ENCODE measurements at regions not wholly inside any gene's neighbourhood (a gene's known extent, or its start where the extent isn't known, plus 50 kb on each side); places are given as distances from the start of the nearest gene placed in this dataset.

DNA sequence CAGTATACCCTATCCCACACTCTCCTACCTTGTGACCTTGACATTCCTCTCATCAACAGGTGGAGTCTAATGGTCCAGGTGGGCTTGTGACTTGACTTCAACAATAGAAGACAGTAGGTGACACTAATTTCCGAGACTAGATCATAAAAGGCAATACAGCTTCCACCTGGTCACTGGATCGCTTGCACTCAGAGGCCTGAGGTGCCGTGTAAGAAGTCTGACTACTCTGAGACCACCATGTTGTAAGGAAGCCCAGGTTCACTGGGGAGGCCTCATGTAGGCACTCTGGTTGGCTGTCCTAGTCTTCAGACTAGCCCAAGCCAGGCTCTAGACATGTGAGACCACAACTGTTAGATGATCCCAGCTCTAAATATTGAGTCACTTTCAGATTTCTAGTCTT is 370.4 kb downstream of the MID1IP1 start:
- no peak for TF ChIP-seq YY1 (tag by site-specific recombination; IDR thresholded peaks at IDR 0.05)
- no peak for TF ChIP-seq ZNF2 (tag by site-specific recombination; IDR thresholded peaks at IDR 0.05)
- no peak for TF ChIP-seq OSR2 (tag by site-specific recombination; IDR thresholded peaks at IDR 0.05)
- TF ChIP-seq, protein P1, sequence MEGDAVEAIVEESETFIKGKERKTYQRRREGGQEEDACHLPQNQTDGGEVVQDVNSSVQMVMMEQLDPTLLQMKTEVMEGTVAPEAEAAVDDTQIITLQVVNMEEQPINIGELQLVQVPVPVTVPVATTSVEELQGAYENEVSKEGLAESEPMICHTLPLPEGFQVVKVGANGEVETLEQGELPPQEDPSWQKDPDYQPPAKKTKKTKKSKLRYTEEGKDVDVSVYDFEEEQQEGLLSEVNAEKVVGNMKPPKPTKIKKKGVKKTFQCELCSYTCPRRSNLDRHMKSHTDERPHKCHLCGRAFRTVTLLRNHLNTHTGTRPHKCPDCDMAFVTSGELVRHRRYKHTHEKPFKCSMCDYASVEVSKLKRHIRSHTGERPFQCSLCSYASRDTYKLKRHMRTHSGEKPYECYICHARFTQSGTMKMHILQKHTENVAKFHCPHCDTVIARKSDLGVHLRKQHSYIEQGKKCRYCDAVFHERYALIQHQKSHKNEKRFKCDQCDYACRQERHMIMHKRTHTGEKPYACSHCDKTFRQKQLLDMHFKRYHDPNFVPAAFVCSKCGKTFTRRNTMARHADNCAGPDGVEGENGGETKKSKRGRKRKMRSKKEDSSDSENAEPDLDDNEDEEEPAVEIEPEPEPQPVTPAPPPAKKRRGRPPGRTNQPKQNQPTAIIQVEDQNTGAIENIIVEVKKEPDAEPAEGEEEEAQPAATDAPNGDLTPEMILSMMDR (tag by site-specific recombination; IDR thresholded peaks at IDR 0.05), result no peak
- TF ChIP-seq ZNF302 (tag by site-specific recombination; IDR thresholded peaks at IDR 0.05; ENCODE audit: low read depth), result no peak
- TF ChIP-seq TRIM28 (IDR thresholded peaks at IDR 0.05; ENCODE audit: borderline replicate concordance, low read length), result no peak
- TF ChIP-seq ZNF791 (tag by site-specific recombination; IDR thresholded peaks at IDR 0.05), result no peak
- TF ChIP-seq ZIC2 (tag by site-specific recombination; IDR thresholded peaks at IDR 0.05), result no peak
- TF ChIP-seq ZBTB20 (tag by site-specific recombination; IDR thresholded peaks at IDR 0.05), result no peak
- no peak for TF ChIP-seq ZBTB8A (tag by site-specific recombination; IDR thresholded peaks at IDR 0.05)
- TF ChIP-seq ZNF521 (tag by site-specific recombination; IDR thresholded peaks at IDR 0.05), result no peak
- TF ChIP-seq, protein P2, sequence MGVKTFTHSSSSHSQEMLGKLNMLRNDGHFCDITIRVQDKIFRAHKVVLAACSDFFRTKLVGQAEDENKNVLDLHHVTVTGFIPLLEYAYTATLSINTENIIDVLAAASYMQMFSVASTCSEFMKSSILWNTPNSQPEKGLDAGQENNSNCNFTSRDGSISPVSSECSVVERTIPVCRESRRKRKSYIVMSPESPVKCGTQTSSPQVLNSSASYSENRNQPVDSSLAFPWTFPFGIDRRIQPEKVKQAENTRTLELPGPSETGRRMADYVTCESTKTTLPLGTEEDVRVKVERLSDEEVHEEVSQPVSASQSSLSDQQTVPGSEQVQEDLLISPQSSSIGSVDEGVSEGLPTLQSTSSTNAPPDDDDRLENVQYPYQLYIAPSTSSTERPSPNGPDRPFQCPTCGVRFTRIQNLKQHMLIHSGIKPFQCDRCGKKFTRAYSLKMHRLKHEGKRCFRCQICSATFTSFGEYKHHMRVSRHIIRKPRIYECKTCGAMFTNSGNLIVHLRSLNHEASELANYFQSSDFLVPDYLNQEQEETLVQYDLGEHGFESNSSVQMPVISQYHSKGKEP (tag by site-specific recombination; IDR thresholded peaks at IDR 0.05), result no peak
- TF ChIP-seq, protein P3, sequence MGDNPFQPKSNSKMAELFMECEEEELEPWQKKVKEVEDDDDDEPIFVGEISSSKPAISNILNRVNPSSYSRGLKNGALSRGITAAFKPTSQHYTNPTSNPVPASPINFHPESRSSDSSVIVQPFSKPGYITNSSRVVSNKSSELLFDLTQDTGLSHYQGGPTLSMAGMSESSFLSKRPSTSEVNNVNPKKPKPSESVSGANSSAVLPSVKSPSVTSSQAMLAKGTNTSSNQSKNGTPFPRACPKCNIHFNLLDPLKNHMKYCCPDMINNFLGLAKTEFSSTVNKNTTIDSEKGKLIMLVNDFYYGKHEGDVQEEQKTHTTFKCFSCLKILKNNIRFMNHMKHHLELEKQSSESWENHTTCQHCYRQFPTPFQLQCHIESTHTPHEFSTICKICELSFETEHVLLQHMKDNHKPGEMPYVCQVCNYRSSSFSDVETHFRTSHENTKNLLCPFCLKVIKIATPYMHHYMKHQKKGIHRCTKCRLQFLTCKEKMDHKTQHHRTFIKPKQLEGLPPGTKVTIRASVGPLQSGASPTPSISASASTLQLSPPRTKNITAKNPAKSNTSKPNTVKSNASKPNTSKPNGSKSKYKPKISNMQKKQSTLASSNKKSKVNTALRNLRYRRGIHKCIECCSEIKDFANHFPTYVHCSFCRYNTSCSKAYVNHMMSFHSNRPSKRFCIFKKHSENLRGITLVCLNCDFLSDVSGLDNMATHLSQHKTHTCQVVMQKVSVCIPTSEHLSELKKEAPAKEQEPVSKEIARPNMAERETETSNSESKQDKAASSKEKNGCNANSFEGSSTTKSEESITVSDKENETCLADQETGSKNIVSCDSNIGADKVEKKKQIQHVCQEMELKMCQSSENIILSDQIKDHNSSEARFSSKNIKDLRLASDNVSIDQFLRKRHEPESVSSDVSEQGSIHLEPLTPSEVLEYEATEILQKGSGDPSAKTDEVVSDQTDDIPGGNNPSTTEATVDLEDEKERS (tag by site-specific recombination; IDR thresholded peaks at IDR 0.05), result no peak
- TF ChIP-seq ZNF248 (tag by site-specific recombination; IDR thresholded peaks at IDR 0.05), result no peak

Data from HEK293 (cell line).